ENCODE measurements at regions not wholly inside any gene's neighbourhood (a gene's known extent, or its start where the extent isn't known, plus 50 kb on each side); places are given as distances from the start of the nearest gene placed in this dataset.

- Histone ChIP-seq H3K4me1 (ENCODE audit: control insufficient read depth, insufficient read depth, low read length) (no peaks in the 10 kb centered on the region), H3K9me3 (ENCODE audit: control insufficient read depth, insufficient read depth, low read depth, low read length) (no peaks in the 10 kb centered on the region), H3K4me3 (ENCODE audit: low read depth, low read length) (no peak overlapping the region), H3K27ac (ENCODE audit: extremely low read depth, low read depth, low read length) (no peak overlapping the region), H3K36me3 (ENCODE audit: control insufficient read depth in 2 of 2, insufficient read depth in 1 of 2, low read length in 2 of 2) (no peaks in the 10 kb centered on the region)
- ChIA-PET CTCF (no interaction called here), POLR2A (no interaction called here)
- TF ChIP-seq ZNF146 (tag by site-specific recombination; IDR thresholded peaks at IDR 0.05) (no peak), ZNF132 (tag by site-specific recombination; IDR thresholded peaks at IDR 0.05; ENCODE audit: borderline replicate concordance) (no peak)
Measured at GRCh38 chr2:144922519-144922918, 402.6 kb upstream of the ZEB2 start.

- H3K9me3 ChIP-seq (ENCODE audit: control insufficient read depth, insufficient read depth, low read depth, low read length) = no peaks in the 10 kb centered on the region
- ChIA-PET POLR2A (no interaction called here), CTCF (no interaction called here)
- H3K36me3 ChIP-seq (ENCODE audit: control insufficient read depth in 2 of 2, insufficient read depth in 1 of 2, low read length in 2 of 2) = no peaks in the 10 kb centered on the region
- no peak overlapping the region for H3K4me3 ChIP-seq (ENCODE audit: low read depth, low read length)
- TF ChIP-seq ZNF174 (tag by site-specific recombination; IDR thresholded peaks at IDR 0.05) = no peak
- no peak for TF ChIP-seq ZBTB6 (tag by site-specific recombination; IDR thresholded peaks at IDR 0.05)
- no peaks in the 10 kb centered on the region for H3K4me1 ChIP-seq (ENCODE audit: control insufficient read depth, insufficient read depth, low read length)
- H3K27ac ChIP-seq (ENCODE audit: extremely low read depth, low read depth, low read length) = no peak overlapping the region
Measured at GRCh38 chr2:144920755-144921530, 401.0 kb upstream of the ZEB2 start.

- POLR2A ChIA-PET = no interaction called here
- no peaks in the 10 kb centered on the region for H3K4me1 ChIP-seq (ENCODE audit: control insufficient read depth, insufficient read depth, low read length)
- H3K4me3 ChIP-seq (ENCODE audit: low read depth, low read length) = no peak overlapping the region
- no peak overlapping the region for H3K27ac ChIP-seq (ENCODE audit: extremely low read depth, low read depth, low read length)
- no peak for TF ChIP-seq ZNF837 (tag by site-specific recombination; IDR thresholded peaks at IDR 0.05)
- TF ChIP-seq ZNF239 (tag by site-specific recombination; IDR thresholded peaks at IDR 0.05) = no peak
- TF ChIP-seq ZBTB20 (tag by site-specific recombination; IDR thresholded peaks at IDR 0.05) = peak; percentile 22; the same call in 1 of the 2 replicates
- peak; percentile 55 for TF ChIP-seq ZNF596 (tag by site-specific recombination; IDR thresholded peaks at IDR 0.05)
- CTCF ChIA-PET = no interaction called here
- no peaks in the 10 kb centered on the region for H3K36me3 ChIP-seq (ENCODE audit: control insufficient read depth in 2 of 2, insufficient read depth in 1 of 2, low read length in 2 of 2)
- H3K9me3 ChIP-seq (ENCODE audit: control insufficient read depth, insufficient read depth, low read depth, low read length) = no peaks in the 10 kb centered on the region
Measured at GRCh38 chr2:144914622-144915318, 394.9 kb upstream of the ZEB2 start.

- Histone ChIP-seq H3K4me1 (ENCODE audit: control insufficient read depth, insufficient read depth, low read length) (no peaks in the 10 kb centered on the region), H3K36me3 (ENCODE audit: control insufficient read depth in 2 of 2, insufficient read depth in 1 of 2, low read length in 2 of 2) (no peaks in the 10 kb centered on the region), H3K9me3 (ENCODE audit: control insufficient read depth, insufficient read depth, low read depth, low read length) (no peaks in the 10 kb centered on the region), H3K4me3 (ENCODE audit: low read depth, low read length) (no peak overlapping the region), H3K27ac (ENCODE audit: extremely low read depth, low read depth, low read length) (no peak overlapping the region)
- CTCF ChIA-PET = no interaction called here
- POLR2A ChIA-PET = no interaction called here
- no peak for TF ChIP-seq ZNF391 (tag by site-specific recombination; IDR thresholded peaks at IDR 0.05; ENCODE audit: borderline replicate concordance, low read depth)
- TF ChIP-seq ZNF518A (tag by site-specific recombination; conservative IDR thresholded peaks at IDR 0.05; ENCODE audit: low read depth) = no peak
- TF ChIP-seq ZNF76 (tag by site-specific recombination; IDR thresholded peaks at IDR 0.05; ENCODE audit: borderline replicate concordance, low read depth) = no peak
- no peak for TF ChIP-seq PRDM4 (tag by site-specific recombination; IDR thresholded peaks at IDR 0.05)
- no peak for TF ChIP-seq ZBTB48 (tag by site-specific recombination; IDR thresholded peaks at IDR 0.05)
- no peak for TF ChIP-seq ZNF394 (tag by site-specific recombination; IDR thresholded peaks at IDR 0.05; ENCODE audit: borderline replicate concordance)
- no peak for TF ChIP-seq REPIN1 (tag by site-specific recombination; IDR thresholded peaks at IDR 0.05; ENCODE audit: low read depth)
- TF ChIP-seq ZNF398 (tag by site-specific recombination; IDR thresholded peaks at IDR 0.05) = no peak
Measured at GRCh38 chr2:144914113-144914512, 394.2 kb upstream of the ZEB2 start.

All from HEK293 (cell line).